ENCODE measurements at regions not wholly inside any gene's neighbourhood (a gene's known extent, or its start where the extent isn't known, plus 50 kb on each side); places are given as distances from the start of the nearest gene placed in this dataset.
"Not testable (repeated sequence)": the region's sequence is repeated elsewhere in the genome, so short reads cannot be mapped to it uniquely, and the experiment has no call there.

- no peaks in the 10 kb centered on the region for H3K27me3 ChIP-seq
- no peaks in the 10 kb centered on the region for H3K4me1 ChIP-seq
- intact Hi-C loops (cut with DNase I): no loop called here
- TF ChIP-seq CTCF (IDR thresholded peaks at IDR 0.05) (no peak), POLR2A (IDR thresholded peaks at IDR 0.05) (no peak)
- peaks cover 0 to 3% (median 0%) of the 10 kb centered on the region in 4 donors for H3K36me3 ChIP-seq
- DNase-seq (no peak), ATAC-seq (no peak)
- no peak overlapping the region for H3K27ac ChIP-seq
- 96% methylated on average over 4 of the region's 4 CpGs for WGBS (ENCODE audit: insufficient coverage, low coverage, low lambda C conversion rate, missing lambda C conversion rate)
- H3K9me3 ChIP-seq: no peaks in the 10 kb centered on the region
- H3K4me3 ChIP-seq: no peak overlapping the region
Measured at GRCh38 chr7:65796205-65796604, 76.7 kb upstream of the VKORC1L1 start.

- H3K27ac ChIP-seq; DNase-seq; H3K4me3 ChIP-seq; H3K36me3 ChIP-seq; intact Hi-C loops (cut with DNase I); H3K9me3 ChIP-seq; ATAC-seq; H3K4me1 ChIP-seq; H3K27me3 ChIP-seq: not testable (repeated sequence)
- 83% methylated on average over 8 of the region's 9 CpGs for WGBS (ENCODE audit: insufficient coverage, low coverage, low lambda C conversion rate, missing lambda C conversion rate)
Measured at GRCh38 chr7:65797086-65797485, 75.8 kb upstream of the VKORC1L1 start.

GRCh38 chr7:65797566-65797965, 75.3 kb upstream of the VKORC1L1 start:
- 77% methylated on average over 5 of the region's 5 CpGs for WGBS (ENCODE audit: insufficient coverage, low coverage, low lambda C conversion rate, missing lambda C conversion rate)
- H3K27ac ChIP-seq; H3K9me3 ChIP-seq; H3K27me3 ChIP-seq; H3K4me3 ChIP-seq; DNase-seq; intact Hi-C loops (cut with DNase I); ATAC-seq; H3K36me3 ChIP-seq; H3K4me1 ChIP-seq: not testable (repeated sequence)

GRCh38 chr7:65798111-65799075, 74.5 kb upstream of the VKORC1L1 start:
- H3K27me3 ChIP-seq: no peaks in the 10 kb centered on the region
- DNase-seq (no peak), ATAC-seq (no peak)
- no peaks in the 10 kb centered on the region for H3K9me3 ChIP-seq
- 65% methylated on average over 5 of the region's 5 CpGs for WGBS (ENCODE audit: insufficient coverage, low coverage, low lambda C conversion rate, missing lambda C conversion rate)
- H3K27ac ChIP-seq: no peak overlapping the region
- peaks cover 0 to 3% (median 0%) of the 10 kb centered on the region in 4 donors for H3K36me3 ChIP-seq
- TF ChIP-seq POLR2A (IDR thresholded peaks at IDR 0.05) (no peak), CTCF (IDR thresholded peaks at IDR 0.05) (no peak)
- H3K4me3 ChIP-seq: no peak overlapping the region
- intact Hi-C loops (cut with DNase I): no loop called here
- H3K4me1 ChIP-seq: no peaks in the 10 kb centered on the region

GRCh38 chr7:65800191-65800590, 72.7 kb upstream of the VKORC1L1 start:
- intact Hi-C loops (cut with DNase I); H3K36me3 ChIP-seq; DNase-seq; H3K4me1 ChIP-seq; H3K27me3 ChIP-seq; ATAC-seq; H3K4me3 ChIP-seq; H3K27ac ChIP-seq; H3K9me3 ChIP-seq: not testable (repeated sequence)
- 88% methylated on average over 3 of the region's 4 CpGs for WGBS (ENCODE audit: insufficient coverage, low coverage, low lambda C conversion rate, missing lambda C conversion rate)

- no peak for ATAC-seq
- Histone ChIP-seq H3K4me1 (no peaks in the 10 kb centered on the region), H3K4me3 (no peak overlapping the region), H3K9me3 (no peaks in the 10 kb centered on the region), H3K27me3 (no peaks in the 10 kb centered on the region), H3K27ac (no peak overlapping the region), H3K36me3 (peaks cover 0 to 3% (median 0%) of the 10 kb centered on the region in 4 donors)
- DNase-seq: no peak
- intact Hi-C loops (cut with DNase I): no loop called here
- WGBS (ENCODE audit: insufficient coverage, low coverage, low lambda C conversion rate, missing lambda C conversion rate): 77% methylated on average over 6 of the region's 6 CpGs
- TF ChIP-seq CTCF (IDR thresholded peaks at IDR 0.05) (no peak), POLR2A (IDR thresholded peaks at IDR 0.05) (no peak)
Measured at GRCh38 chr7:65800890-65801341, 72.0 kb upstream of the VKORC1L1 start.
